ENCODE measurements at regions not wholly inside any gene's neighbourhood (a gene's known extent, or its start where the extent isn't known, plus 50 kb on each side); places are given as distances from the start of the nearest gene placed in this dataset.

DNA sequence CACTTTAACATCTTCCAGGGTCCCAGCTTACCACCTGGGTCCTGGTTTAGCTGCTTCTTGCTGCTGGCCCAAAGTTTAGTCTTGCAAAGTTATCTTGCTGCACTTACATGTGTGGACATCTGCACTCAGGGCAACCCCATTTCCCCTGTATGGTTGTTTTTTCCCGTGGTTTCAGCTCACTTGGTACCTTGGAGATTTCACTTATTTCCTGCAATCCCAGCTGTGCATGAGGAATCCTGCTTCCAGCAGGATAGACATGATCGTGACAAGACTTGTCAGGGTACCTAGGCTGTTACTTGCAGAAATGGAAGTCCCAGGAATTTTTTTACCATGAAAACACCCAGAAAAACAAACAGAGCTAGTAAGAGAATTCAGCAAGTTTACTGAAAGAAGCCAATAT lies 95.9 kb upstream of the LEP start:
- H3K36me3 ChIP-seq (ENCODE audit: control insufficient read depth in 3 of 3, insufficient read depth in 2 of 3, low read depth in 1 of 3, low read length in 3 of 3): no peaks in the 10 kb centered on the region
- H3K27ac ChIP-seq (ENCODE audit: low read depth in 1 of 3, low read length in 2 of 3): no peak overlapping the region
- no peaks in the 10 kb centered on the region for H3K4me1 ChIP-seq (ENCODE audit: control insufficient read depth in 3 of 3, insufficient read depth in 2 of 3, low read depth in 1 of 3, low read length in 2 of 3)
- 51 to 62% (median 61%) methylated on average over 2 of the region's 2 CpGs for WGBS, 3 donors
- DNase-seq: no peak
- no peak for FAIRE-seq
- peaks cover 0 to 28% (median 4%) of the 10 kb centered on the region in 3 donors for H3K27me3 ChIP-seq (ENCODE audit: control insufficient read depth in 3 of 3, insufficient read depth in 3 of 3, low read length in 3 of 3)
- peaks cover 0 to 12% of the 10 kb centered on the region in 2 donors for H3K9me3 ChIP-seq (ENCODE audit: control insufficient read depth in 2 of 2, insufficient read depth in 1 of 2, low read depth in 1 of 2, low read length in 1 of 2)
- H3K4me3 ChIP-seq (ENCODE audit: low read depth in 1 of 3, low read length in 3 of 3): no peak overlapping the region

DNA sequence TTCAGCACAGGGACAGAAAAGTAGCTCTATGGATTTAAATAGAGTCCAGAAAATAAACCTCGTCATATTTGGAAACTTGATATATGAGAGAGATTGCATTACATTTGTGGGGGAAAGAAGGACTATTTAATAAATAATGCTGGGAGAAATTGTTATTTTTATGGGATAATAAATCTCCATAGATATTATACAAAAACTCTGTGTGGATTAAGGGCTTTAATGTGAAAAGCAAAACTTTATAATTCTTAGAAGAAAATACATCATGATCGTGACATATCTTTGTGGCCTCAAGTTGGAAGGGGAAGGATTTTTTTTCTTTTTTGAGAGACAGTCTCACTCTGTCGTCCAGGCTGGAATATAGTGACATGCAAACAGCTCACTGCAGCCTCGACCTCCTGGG lies 95.0 kb upstream of the LEP start:
- FAIRE-seq (no peak), DNase-seq (no peak)
- Histone ChIP-seq H3K27ac (ENCODE audit: low read depth in 1 of 3, low read length in 2 of 3) (no peak overlapping the region), H3K36me3 (ENCODE audit: control insufficient read depth in 3 of 3, insufficient read depth in 2 of 3, low read depth in 1 of 3, low read length in 3 of 3) (no peaks in the 10 kb centered on the region), H3K9me3 (ENCODE audit: control insufficient read depth in 2 of 2, insufficient read depth in 1 of 2, low read depth in 1 of 2, low read length in 1 of 2) (peaks cover 0 to 6% of the 10 kb centered on the region in 2 donors), H3K4me3 (ENCODE audit: low read depth in 1 of 3, low read length in 3 of 3) (no peak overlapping the region), H3K4me1 (ENCODE audit: control insufficient read depth in 3 of 3, insufficient read depth in 2 of 3, low read depth in 1 of 3, low read length in 2 of 3) (no peaks in the 10 kb centered on the region), H3K27me3 (ENCODE audit: control insufficient read depth in 3 of 3, insufficient read depth in 3 of 3, low read length in 3 of 3) (peaks cover 0 to 31% (median 4%) of the 10 kb centered on the region in 3 donors)
- 68 to 76% (median 70%) methylated on average over 4 of the region's 4 CpGs for WGBS, 3 donors

DNA sequence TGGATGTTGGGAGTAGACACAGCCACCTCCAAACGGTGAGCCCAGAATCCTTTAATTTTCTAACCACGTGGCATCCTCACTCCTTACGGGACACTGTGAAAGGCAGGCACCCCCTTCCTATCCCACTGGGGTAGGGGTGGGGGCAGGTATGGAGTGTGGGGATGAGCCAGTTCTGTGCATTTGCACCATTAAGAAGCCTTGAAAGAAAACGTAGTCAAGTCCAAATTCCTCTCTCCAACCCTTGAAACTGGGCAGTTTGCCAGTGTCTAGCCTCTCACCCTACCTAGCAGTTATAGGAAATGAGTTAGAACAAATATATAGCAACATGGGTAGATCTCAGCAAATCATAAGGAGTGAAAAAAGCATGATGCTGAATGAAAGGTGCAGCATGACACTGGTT lies 92.4 kb upstream of the LEP start:
- H3K4me1 ChIP-seq (ENCODE audit: control insufficient read depth in 3 of 3, insufficient read depth in 2 of 3, low read depth in 1 of 3, low read length in 2 of 3): no peaks in the 10 kb centered on the region
- WGBS, 3 donors: 23 to 48% (median 23%) methylated on average over 4 of the region's 4 CpGs
- DNase-seq (peak; percentile 54 to 71), FAIRE-seq (no peak)
- H3K27ac ChIP-seq (ENCODE audit: low read depth in 1 of 3, low read length in 2 of 3): no peak overlapping the region
- peaks cover 0 to 6% of the 10 kb centered on the region in 2 donors for H3K9me3 ChIP-seq (ENCODE audit: control insufficient read depth in 2 of 2, insufficient read depth in 1 of 2, low read depth in 1 of 2, low read length in 1 of 2)
- no peak overlapping the region for H3K4me3 ChIP-seq (ENCODE audit: low read depth in 1 of 3, low read length in 3 of 3)
- no peaks in the 10 kb centered on the region for H3K36me3 ChIP-seq (ENCODE audit: control insufficient read depth in 3 of 3, insufficient read depth in 2 of 3, low read depth in 1 of 3, low read length in 3 of 3)
- H3K27me3 ChIP-seq (ENCODE audit: control insufficient read depth in 3 of 3, insufficient read depth in 3 of 3, low read length in 3 of 3): peaks cover 0 to 21% (median 4%) of the 10 kb centered on the region in 3 donors

GRCh38 chr7:128150223-128150865 lies 90.7 kb upstream of the LEP start:
- Histone ChIP-seq H3K27ac (ENCODE audit: low read depth in 1 of 3, low read length in 2 of 3) (no peak overlapping the region), H3K27me3 (ENCODE audit: control insufficient read depth in 3 of 3, insufficient read depth in 3 of 3, low read length in 3 of 3) (peaks cover 0 to 16% (median 4%) of the 10 kb centered on the region in 3 donors), H3K9me3 (ENCODE audit: control insufficient read depth in 2 of 2, insufficient read depth in 1 of 2, low read depth in 1 of 2, low read length in 1 of 2) (no peaks in the 10 kb centered on the region), H3K36me3 (ENCODE audit: control insufficient read depth in 3 of 3, insufficient read depth in 2 of 3, low read depth in 1 of 3, low read length in 3 of 3) (no peaks in the 10 kb centered on the region), H3K4me3 (ENCODE audit: low read depth in 1 of 3, low read length in 3 of 3) (no peak overlapping the region), H3K4me1 (ENCODE audit: control insufficient read depth in 3 of 3, insufficient read depth in 2 of 3, low read depth in 1 of 3, low read length in 2 of 3) (no peaks in the 10 kb centered on the region)
- FAIRE-seq (no peak), DNase-seq (no peak)
- 83 to 91% (median 84%) methylated on average over 7 of the region's 7 CpGs for WGBS, 3 donors

GRCh38 chr7:128151635-128152034 lies 89.4 kb upstream of the LEP start:
- Histone ChIP-seq H3K9me3 (ENCODE audit: control insufficient read depth in 2 of 2, insufficient read depth in 1 of 2, low read depth in 1 of 2, low read length in 1 of 2) (no peaks in the 10 kb centered on the region), H3K4me3 (ENCODE audit: low read depth in 1 of 3, low read length in 3 of 3) (no peak overlapping the region), H3K4me1 (ENCODE audit: control insufficient read depth in 3 of 3, insufficient read depth in 2 of 3, low read depth in 1 of 3, low read length in 2 of 3) (no peaks in the 10 kb centered on the region), H3K27me3 (ENCODE audit: control insufficient read depth in 3 of 3, insufficient read depth in 3 of 3, low read length in 3 of 3) (peaks cover 0 to 16% (median 4%) of the 10 kb centered on the region in 3 donors), H3K36me3 (ENCODE audit: control insufficient read depth in 3 of 3, insufficient read depth in 2 of 3, low read depth in 1 of 3, low read length in 3 of 3) (no peaks in the 10 kb centered on the region), H3K27ac (ENCODE audit: low read depth in 1 of 3, low read length in 2 of 3) (no peak overlapping the region)
- WGBS, 3 donors: 91 to 94% (median 93%) methylated on average over 9 of the region's 9 CpGs
- FAIRE-seq: no peak
- DNase-seq: no peak

GRCh38 chr7:128152721-128153120 lies 88.4 kb upstream of the LEP start:
- WGBS, 3 donors: 72 to 80% (median 79%) methylated on average over 6 of the region's 6 CpGs
- Histone ChIP-seq H3K9me3 (ENCODE audit: control insufficient read depth in 2 of 2, insufficient read depth in 1 of 2, low read depth in 1 of 2, low read length in 1 of 2) (no peaks in the 10 kb centered on the region), H3K27me3 (ENCODE audit: control insufficient read depth in 3 of 3, insufficient read depth in 3 of 3, low read length in 3 of 3) (peaks cover 0 to 22% (median 4%) of the 10 kb centered on the region in 3 donors), H3K4me3 (ENCODE audit: low read depth in 1 of 3, low read length in 3 of 3) (no peak overlapping the region), H3K27ac (ENCODE audit: low read depth in 1 of 3, low read length in 2 of 3) (no peak overlapping the region), H3K36me3 (ENCODE audit: control insufficient read depth in 3 of 3, insufficient read depth in 2 of 3, low read depth in 1 of 3, low read length in 3 of 3) (no peaks in the 10 kb centered on the region), H3K4me1 (ENCODE audit: control insufficient read depth in 3 of 3, insufficient read depth in 2 of 3, low read depth in 1 of 3, low read length in 2 of 3) (no peaks in the 10 kb centered on the region)
- FAIRE-seq: no peak
- DNase-seq: no peak

GRCh38 chr7:128153436-128153835 lies 87.6 kb upstream of the LEP start:
- H3K9me3 ChIP-seq (ENCODE audit: control insufficient read depth in 2 of 2, insufficient read depth in 1 of 2, low read depth in 1 of 2, low read length in 1 of 2): no peaks in the 10 kb centered on the region
- H3K4me1 ChIP-seq (ENCODE audit: control insufficient read depth in 3 of 3, insufficient read depth in 2 of 3, low read depth in 1 of 3, low read length in 2 of 3): no peaks in the 10 kb centered on the region
- WGBS, 3 donors: 84 to 95% (median 90%) methylated on average over 6 of the region's 6 CpGs
- FAIRE-seq: no peak
- DNase-seq: no peak
- peaks cover 0 to 26% (median 3%) of the 10 kb centered on the region in 3 donors for H3K27me3 ChIP-seq (ENCODE audit: control insufficient read depth in 3 of 3, insufficient read depth in 3 of 3, low read length in 3 of 3)
- H3K27ac ChIP-seq (ENCODE audit: low read depth in 1 of 3, low read length in 2 of 3): no peak overlapping the region
- no peak overlapping the region for H3K4me3 ChIP-seq (ENCODE audit: low read depth in 1 of 3, low read length in 3 of 3)
- no peaks in the 10 kb centered on the region for H3K36me3 ChIP-seq (ENCODE audit: control insufficient read depth in 3 of 3, insufficient read depth in 2 of 3, low read depth in 1 of 3, low read length in 3 of 3)

DNA sequence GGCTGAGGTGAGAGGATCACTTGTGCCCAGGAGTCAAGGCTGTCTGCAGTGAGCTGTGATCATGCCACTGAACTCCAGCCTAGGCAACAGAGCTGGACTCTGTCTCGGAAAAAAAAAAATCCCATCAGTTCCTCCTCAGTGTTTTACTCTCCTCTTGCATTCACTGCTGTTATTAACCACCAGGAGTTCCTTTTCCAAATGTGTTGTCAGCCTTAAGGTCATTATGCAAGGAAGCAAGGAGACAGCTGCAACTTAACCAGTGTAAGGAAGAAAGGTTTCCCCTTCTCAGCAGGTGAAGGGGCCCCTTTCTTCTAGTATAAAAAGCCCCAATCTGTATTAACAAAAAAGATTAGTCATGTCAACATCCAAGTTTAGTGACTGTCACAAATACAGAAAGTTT lies 86.6 kb upstream of the LEP start:
- Histone ChIP-seq H3K4me3 (ENCODE audit: low read depth in 1 of 3, low read length in 3 of 3) (no peak overlapping the region), H3K36me3 (ENCODE audit: control insufficient read depth in 3 of 3, insufficient read depth in 2 of 3, low read depth in 1 of 3, low read length in 3 of 3) (no peaks in the 10 kb centered on the region), H3K4me1 (ENCODE audit: control insufficient read depth in 3 of 3, insufficient read depth in 2 of 3, low read depth in 1 of 3, low read length in 2 of 3) (no peaks in the 10 kb centered on the region), H3K27me3 (ENCODE audit: control insufficient read depth in 3 of 3, insufficient read depth in 3 of 3, low read length in 3 of 3) (peaks cover 0 to 28% (median 0%) of the 10 kb centered on the region in 3 donors), H3K27ac (ENCODE audit: low read depth in 1 of 3, low read length in 2 of 3) (no peak overlapping the region), H3K9me3 (ENCODE audit: control insufficient read depth in 2 of 2, insufficient read depth in 1 of 2, low read depth in 1 of 2, low read length in 1 of 2) (no peaks in the 10 kb centered on the region)
- FAIRE-seq (no peak), DNase-seq (no peak)
- 47 to 83% (median 57%) methylated on average over 1 of the region's 1 CpG for WGBS, 3 donors
